ENCODE measurements at regions not wholly inside any gene's neighbourhood (a gene's known extent, or its start where the extent isn't known, plus 50 kb on each side); places are given as distances from the start of the nearest gene placed in this dataset.
A peak's percentile ranks its signal among the peaks of the same experiment; 100 is the strongest.
"Not testable (repeated sequence)": the region's sequence is repeated elsewhere in the genome, so short reads cannot be mapped to it uniquely, and the experiment has no call there.

- no peak for DNase-seq (ENCODE audit: low spot score)
These were observed 1085.8 kb upstream of the CITED2 start for GRCh38 chr6:140460267-140460666.

- no peak for DNase-seq (ENCODE audit: low spot score)
These were observed 1084.8 kb upstream of the CITED2 start for GRCh38 chr6:140459209-140459608.

- no peak for DNase-seq (ENCODE audit: low spot score)
These were observed 1071.8 kb upstream of the CITED2 start for GRCh38 chr6:140446241-140446640.

GRCh38 chr6:140445474-140446004, 1071.1 kb upstream of the CITED2 start:
- no peak for DNase-seq (ENCODE audit: low spot score)

- DNase-seq (ENCODE audit: low spot score): not testable (repeated sequence)
These were observed 1068.7 kb upstream of the CITED2 start for GRCh38 chr6:140443112-140443511.

GRCh38 chr6:140441256-140441655, 1066.8 kb upstream of the CITED2 start:
- DNase-seq (ENCODE audit: low spot score): peak; percentile 22

- DNase-seq (ENCODE audit: low spot score): no peak
These were observed 1065.9 kb upstream of the CITED2 start for GRCh38 chr6:140440223-140440835.

GRCh38 chr6:140438346-140438735, 1063.9 kb upstream of the CITED2 start:
- DNase-seq (ENCODE audit: low spot score): no peak

GRCh38 chr6:140437619-140438345, 1063.3 kb upstream of the CITED2 start:
- DNase-seq (ENCODE audit: low spot score): no peak

- no peak for DNase-seq (ENCODE audit: low spot score)
These were observed 1061.8 kb upstream of the CITED2 start for GRCh38 chr6:140436023-140436811.

- DNase-seq (ENCODE audit: low spot score): no peak
These were observed 1060.3 kb upstream of the CITED2 start for GRCh38 chr6:140434761-140435160.

GRCh38 chr6:140433072-140433471, 1058.6 kb upstream of the CITED2 start:
- no peak for DNase-seq (ENCODE audit: low spot score)

- DNase-seq (ENCODE audit: low spot score): no peak
These were observed 1053.4 kb upstream of the CITED2 start for GRCh38 chr6:140427842-140428241.

- DNase-seq (ENCODE audit: low spot score): no peak
These were observed 1040.6 kb upstream of the CITED2 start for GRCh38 chr6:140414966-140415620.

GRCh38 chr6:140403020-140403419, 1028.6 kb upstream of the CITED2 start:
- DNase-seq (ENCODE audit: low spot score): no peak

- DNase-seq (ENCODE audit: low spot score): no peak
These were observed 1027.3 kb upstream of the CITED2 start for GRCh38 chr6:140401761-140402160.

GRCh38 chr6:140398076-140398475, 1023.6 kb upstream of the CITED2 start:
- DNase-seq (ENCODE audit: low spot score): no peak

- DNase-seq (ENCODE audit: low spot score): no peak
These were observed 1022.7 kb upstream of the CITED2 start for GRCh38 chr6:140397106-140397505.

- DNase-seq (ENCODE audit: low spot score): no peak
These were observed 1019.5 kb upstream of the CITED2 start for GRCh38 chr6:140393665-140394540.

GRCh38 chr6:140388815-140389214, 1014.4 kb upstream of the CITED2 start:
- no peak for DNase-seq (ENCODE audit: low spot score)

GRCh38 chr6:140388192-140388802, 1013.8 kb upstream of the CITED2 start:
- no peak for DNase-seq (ENCODE audit: low spot score)
